Middle frontal gyrus (tissue), 1 donor: ENCODE measurements at regions not wholly inside any gene's neighbourhood (a gene's known extent, or its start where the extent isn't known, plus 50 kb on each side); places are given as distances from the start of the nearest gene placed in this dataset.

ENCODE experiments used
- DNase-seq: peaks from one replicate; pipeline ENCODE4 v3.0.0-alpha.2; 2015; ENCODE audit warnings: low spot score; ENCODE audit errors: extremely low spot score

GRCh38 chr6:112796712-112797111 lies 449.6 kb downstream of the RFPL4B start:
- DNase-seq = no peak

GRCh38 chr6:112799889-112800288 lies 452.8 kb downstream of the RFPL4B start:
- no peak for DNase-seq

- no peak for DNase-seq
Measured at GRCh38 chr6:112800439-112800838, 453.3 kb downstream of the RFPL4B start.

- no peak for DNase-seq
Measured at GRCh38 chr6:112800916-112801315, 453.8 kb downstream of the RFPL4B start.

GRCh38 chr6:112801468-112802080 lies 454.4 kb downstream of the RFPL4B start:
- no peak for DNase-seq

GRCh38 chr6:112802144-112802543 lies 455.0 kb downstream of the RFPL4B start:
- DNase-seq = no peak

- no peak for DNase-seq
Measured at GRCh38 chr6:112804638-112805330, 457.7 kb downstream of the RFPL4B start.

- no peak for DNase-seq
Measured at GRCh38 chr6:112806163-112806865, 459.2 kb downstream of the RFPL4B start.

- no peak for DNase-seq
Measured at GRCh38 chr6:112821476-112821875, 474.3 kb downstream of the RFPL4B start.

GRCh38 chr6:112822769-112823168 lies 475.6 kb downstream of the RFPL4B start:
- no peak for DNase-seq

- DNase-seq = no peak
Measured at GRCh38 chr6:112827793-112828192, 480.7 kb downstream of the RFPL4B start.

- no peak for DNase-seq
Measured at GRCh38 chr6:112831022-112831421, 483.9 kb downstream of the RFPL4B start.

GRCh38 chr6:112833581-112834131 lies 486.5 kb downstream of the RFPL4B start:
- DNase-seq = peak; percentile 49

GRCh38 chr6:112835078-112835477 lies 487.9 kb downstream of the RFPL4B start:
- DNase-seq = peak; percentile 27

GRCh38 chr6:112839525-112839961 lies 492.4 kb downstream of the RFPL4B start:
- DNase-seq = no peak

GRCh38 chr6:112841553-112842329 lies 494.6 kb downstream of the RFPL4B start:
- DNase-seq = no peak

GRCh38 chr6:112842330-112842685 lies 495.2 kb downstream of the RFPL4B start:
- no peak for DNase-seq

GRCh38 chr6:112846681-112847080 lies 499.6 kb downstream of the RFPL4B start:
- DNase-seq = no peak

GRCh38 chr6:112851146-112851545 lies 504.0 kb downstream of the RFPL4B start:
- no peak for DNase-seq

- DNase-seq = no peak
Measured at GRCh38 chr6:112853162-112853561, 506.0 kb downstream of the RFPL4B start.

GRCh38 chr6:112863753-112864152 lies 516.6 kb downstream of the RFPL4B start:
- no peak for DNase-seq
